Neural progenitor cell (in vitro differentiated cells): ENCODE measurements at regions not wholly inside any gene's neighbourhood (a gene's known extent, or its start where the extent isn't known, plus 50 kb on each side); places are given as distances from the start of the nearest gene placed in this dataset.

Experiments
- EZH2 ChIP-seq: fragments of 200-600 bp; sonication (generic); IDR thresholded peaks from 2 replicates; pipeline ENCODE4 v1.6.1; 2017; ENCODE audit warnings: antibody characterized with exemption, mild to moderate bottlenecking, moderate library complexity
- EZH2phosphoT487 ChIP-seq: fragments of 200-600 bp; sonication (generic); IDR thresholded peaks from 2 replicates; pipeline ENCODE4 v1.6.1; 2017; ENCODE audit warnings: antibody characterized with exemption
- TF ChIP-seq, protein P1 (sequence below): fragments of 200-600 bp; sonication (generic); IDR thresholded peaks from 2 replicates; pipeline ENCODE4 v1.5.1; 2017; ENCODE audit warnings: antibody characterized with exemption, mild to moderate bottlenecking

GRCh38 chr5:138643040-138643791 is 68.0 kb upstream of the HSPA9 start:
- TF ChIP-seq, protein P1, sequence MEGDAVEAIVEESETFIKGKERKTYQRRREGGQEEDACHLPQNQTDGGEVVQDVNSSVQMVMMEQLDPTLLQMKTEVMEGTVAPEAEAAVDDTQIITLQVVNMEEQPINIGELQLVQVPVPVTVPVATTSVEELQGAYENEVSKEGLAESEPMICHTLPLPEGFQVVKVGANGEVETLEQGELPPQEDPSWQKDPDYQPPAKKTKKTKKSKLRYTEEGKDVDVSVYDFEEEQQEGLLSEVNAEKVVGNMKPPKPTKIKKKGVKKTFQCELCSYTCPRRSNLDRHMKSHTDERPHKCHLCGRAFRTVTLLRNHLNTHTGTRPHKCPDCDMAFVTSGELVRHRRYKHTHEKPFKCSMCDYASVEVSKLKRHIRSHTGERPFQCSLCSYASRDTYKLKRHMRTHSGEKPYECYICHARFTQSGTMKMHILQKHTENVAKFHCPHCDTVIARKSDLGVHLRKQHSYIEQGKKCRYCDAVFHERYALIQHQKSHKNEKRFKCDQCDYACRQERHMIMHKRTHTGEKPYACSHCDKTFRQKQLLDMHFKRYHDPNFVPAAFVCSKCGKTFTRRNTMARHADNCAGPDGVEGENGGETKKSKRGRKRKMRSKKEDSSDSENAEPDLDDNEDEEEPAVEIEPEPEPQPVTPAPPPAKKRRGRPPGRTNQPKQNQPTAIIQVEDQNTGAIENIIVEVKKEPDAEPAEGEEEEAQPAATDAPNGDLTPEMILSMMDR, result no peak
- TF ChIP-seq EZH2phosphoT487, result no peak
- no peak for TF ChIP-seq EZH2
